ENCODE measurements at regions not wholly inside any gene's neighbourhood (a gene's known extent, or its start where the extent isn't known, plus 50 kb on each side); places are given as distances from the start of the nearest gene placed in this dataset.

GRCh38 chr2:234712421-234712935 is 215.6 kb upstream of the ARL4C start:
- no peak for TF ChIP-seq EZH2 (IDR thresholded peaks at IDR 0.05; ENCODE audit: borderline replicate concordance, low read depth, low read length, poor library complexity, severe bottlenecking)
- no peak for TF ChIP-seq CTCF (conservative IDR thresholded peaks at IDR 0.05; ENCODE audit: low read depth, low read length)

Data from A673 (cell line).